ENCODE measurements at regions not wholly inside any gene's neighbourhood (a gene's known extent, or its start where the extent isn't known, plus 50 kb on each side); places are given as distances from the start of the nearest gene placed in this dataset.

DNA sequence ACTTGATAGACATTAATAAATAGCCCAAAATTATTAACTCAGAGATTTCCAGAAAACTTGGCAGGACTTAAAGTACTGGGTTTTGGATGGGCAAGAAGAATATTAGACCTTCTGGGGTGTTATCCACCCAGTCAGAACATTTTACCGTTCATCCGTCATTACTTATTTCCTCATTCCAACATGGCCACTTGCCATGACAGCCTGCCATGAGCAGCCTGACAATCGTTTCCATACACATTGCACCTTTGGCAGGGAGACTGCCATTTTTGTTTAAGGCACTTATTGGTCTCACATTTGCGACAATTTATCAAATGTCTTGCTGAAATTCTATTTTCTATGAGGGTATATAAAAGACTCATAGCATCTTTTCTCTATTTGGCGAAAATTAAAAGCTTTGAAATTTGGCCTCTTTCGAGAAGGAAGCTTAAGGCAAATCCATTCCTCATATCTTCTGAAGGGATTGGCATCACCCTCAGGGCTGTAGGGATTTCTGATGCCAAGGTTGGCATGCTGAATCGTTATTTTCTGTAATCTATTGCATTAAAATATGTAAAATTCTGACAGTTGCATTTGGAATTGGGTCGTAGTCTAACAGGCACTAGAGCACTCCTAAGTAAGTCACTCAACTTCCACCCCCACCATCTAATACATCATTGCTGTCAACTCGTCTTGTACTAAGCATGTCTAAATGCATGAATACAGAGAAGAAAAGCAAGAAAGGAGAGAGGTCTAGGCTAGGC lies 406.3 kb upstream of the PIK3C3 start:
- TF ChIP-seq, protein P1, sequence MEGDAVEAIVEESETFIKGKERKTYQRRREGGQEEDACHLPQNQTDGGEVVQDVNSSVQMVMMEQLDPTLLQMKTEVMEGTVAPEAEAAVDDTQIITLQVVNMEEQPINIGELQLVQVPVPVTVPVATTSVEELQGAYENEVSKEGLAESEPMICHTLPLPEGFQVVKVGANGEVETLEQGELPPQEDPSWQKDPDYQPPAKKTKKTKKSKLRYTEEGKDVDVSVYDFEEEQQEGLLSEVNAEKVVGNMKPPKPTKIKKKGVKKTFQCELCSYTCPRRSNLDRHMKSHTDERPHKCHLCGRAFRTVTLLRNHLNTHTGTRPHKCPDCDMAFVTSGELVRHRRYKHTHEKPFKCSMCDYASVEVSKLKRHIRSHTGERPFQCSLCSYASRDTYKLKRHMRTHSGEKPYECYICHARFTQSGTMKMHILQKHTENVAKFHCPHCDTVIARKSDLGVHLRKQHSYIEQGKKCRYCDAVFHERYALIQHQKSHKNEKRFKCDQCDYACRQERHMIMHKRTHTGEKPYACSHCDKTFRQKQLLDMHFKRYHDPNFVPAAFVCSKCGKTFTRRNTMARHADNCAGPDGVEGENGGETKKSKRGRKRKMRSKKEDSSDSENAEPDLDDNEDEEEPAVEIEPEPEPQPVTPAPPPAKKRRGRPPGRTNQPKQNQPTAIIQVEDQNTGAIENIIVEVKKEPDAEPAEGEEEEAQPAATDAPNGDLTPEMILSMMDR (IDR thresholded peaks at IDR 0.05; ENCODE audit: insufficient read depth, low read depth, low read length) = no peak
- TF ChIP-seq EZH2 (IDR thresholded peaks at IDR 0.05; ENCODE audit: insufficient read depth, low read length) = no peak
